ENCODE measurements at regions not wholly inside any gene's neighbourhood (a gene's known extent, or its start where the extent isn't known, plus 50 kb on each side); places are given as distances from the start of the nearest gene placed in this dataset.
"Not testable (repeated sequence)": the region's sequence is repeated elsewhere in the genome, so short reads cannot be mapped to it uniquely, and the experiment has no call there.

DNA sequence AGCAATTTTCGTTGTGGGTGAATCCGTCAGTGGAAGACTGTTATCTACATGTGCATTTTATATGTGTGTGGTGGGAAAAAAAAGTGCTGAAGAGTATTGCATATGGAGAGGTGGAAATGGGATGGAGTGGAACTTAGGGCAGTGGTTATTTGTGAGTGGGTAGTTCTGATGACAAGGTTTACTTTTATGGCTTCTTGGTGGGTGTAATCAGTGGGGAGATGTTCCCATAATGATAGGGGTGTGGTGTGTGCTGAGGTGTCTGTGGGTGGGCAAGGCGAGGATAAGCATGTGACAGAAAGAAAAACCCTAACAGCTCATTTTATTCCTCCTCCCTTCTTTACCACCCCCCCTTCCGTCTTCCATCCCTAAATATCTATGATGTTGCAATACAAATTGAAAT lies 288.1 kb downstream of the NUF2 start:
- Mint-ChIP-seq H3K36me3 (no peaks in the 10 kb centered on the region), H3K4me3 (no peak overlapping the region), H3K9me3 (peaks cover 0 to 8% (median 4%) of the 10 kb centered on the region in 6 donors), H3K27ac (no peak overlapping the region), H3K27me3 (ENCODE audit: low read depth in 3 of 3) (peaks cover 0 to 2% (median 0%) of the 10 kb centered on the region in 3 donors), H3K4me1 (no peaks in the 10 kb centered on the region)
- DNase-seq, result no peak

- no peak overlapping the region for H3K4me3 Mint-ChIP-seq
- H3K36me3 Mint-ChIP-seq, result no peaks in the 10 kb centered on the region
- no peak overlapping the region for H3K27ac Mint-ChIP-seq
- no peaks in the 10 kb centered on the region for H3K4me1 Mint-ChIP-seq
- peaks cover 0 to 2% (median 0%) of the 10 kb centered on the region in 3 donors for H3K27me3 Mint-ChIP-seq (ENCODE audit: low read depth in 3 of 3)
- no peak for DNase-seq
- peaks cover 0 to 9% (median 4%) of the 10 kb centered on the region in 6 donors for H3K9me3 Mint-ChIP-seq
Measured at GRCh38 chr1:163610486-163610885, 288.7 kb downstream of the NUF2 start.

DNA sequence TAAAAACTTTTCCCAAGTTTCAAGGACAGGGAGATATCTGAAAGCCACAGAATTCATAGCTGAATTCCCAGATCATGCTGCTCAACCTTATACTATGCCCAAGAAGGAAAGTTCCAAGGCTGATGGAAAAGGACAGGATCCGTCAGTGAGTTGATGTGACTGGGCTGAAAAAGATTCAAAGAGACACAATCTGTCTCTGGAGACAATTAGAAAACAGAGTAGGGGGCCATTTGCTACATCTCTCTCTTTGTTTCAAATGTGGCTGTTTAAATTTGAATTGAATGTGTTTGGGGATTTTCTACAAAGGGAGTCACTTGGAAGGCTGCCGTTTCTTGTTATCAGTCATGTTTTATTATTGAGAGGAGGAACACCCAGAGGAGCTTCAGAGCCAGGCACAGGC lies 292.6 kb downstream of the NUF2 start:
- DNase-seq, result no peak
- Mint-ChIP-seq H3K9me3 (peaks cover 0 to 13% (median 3%) of the 10 kb centered on the region in 6 donors), H3K4me3 (no peak overlapping the region), H3K27ac (no peak overlapping the region), H3K4me1 (no peaks in the 10 kb centered on the region), H3K36me3 (no peaks in the 10 kb centered on the region), H3K27me3 (ENCODE audit: low read depth in 3 of 3) (peaks cover 0 to 2% (median 0%) of the 10 kb centered on the region in 3 donors)

GRCh38 chr1:163628034-163628773 lies 306.4 kb downstream of the NUF2 start:
- Mint-ChIP-seq H3K4me3 (no peak overlapping the region), H3K4me1 (no peaks in the 10 kb centered on the region), H3K9me3 (peaks cover 14 to 54% (median 21%) of the 10 kb centered on the region in 6 donors), H3K27me3 (ENCODE audit: low read depth in 3 of 3) (no peaks in the 10 kb centered on the region), H3K27ac (no peak overlapping the region), H3K36me3 (no peaks in the 10 kb centered on the region)
- DNase-seq, result no peak

GRCh38 chr1:163632269-163632668 lies 310.5 kb downstream of the NUF2 start:
- no peaks in the 10 kb centered on the region for H3K36me3 Mint-ChIP-seq
- no peak for DNase-seq
- H3K9me3 Mint-ChIP-seq, result peaks cover 11 to 53% (median 25%) of the 10 kb centered on the region in 6 donors
- no peak overlapping the region for H3K4me3 Mint-ChIP-seq
- H3K4me1 Mint-ChIP-seq, result no peaks in the 10 kb centered on the region
- no peak overlapping the region for H3K27ac Mint-ChIP-seq
- H3K27me3 Mint-ChIP-seq (ENCODE audit: low read depth in 3 of 3), result peaks cover 0 to 1% (median 0%) of the 10 kb centered on the region in 3 donors

DNA sequence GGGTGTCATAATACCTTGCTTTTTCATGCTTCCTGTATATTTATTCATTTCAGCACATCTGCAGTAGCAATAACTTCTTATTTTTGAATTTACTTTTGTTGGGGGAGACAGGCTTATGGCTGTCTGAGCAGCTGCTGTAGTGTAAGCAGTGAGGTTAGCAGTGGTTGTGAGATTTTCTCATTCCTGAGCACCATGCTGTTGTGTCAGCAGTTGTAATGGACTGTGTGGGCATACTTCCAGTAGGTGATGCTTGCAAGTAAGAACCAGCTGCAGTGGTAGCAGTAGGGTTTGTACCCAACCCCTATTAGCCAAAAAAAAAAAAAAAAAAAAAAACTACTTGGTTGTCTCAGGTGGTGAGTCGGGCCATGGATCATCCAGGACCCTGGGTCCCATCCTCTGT lies 311.6 kb downstream of the NUF2 start:
- Mint-ChIP-seq H3K27ac (no peak overlapping the region), H3K27me3 (ENCODE audit: low read depth in 3 of 3) (peaks cover 0 to 2% (median 1%) of the 10 kb centered on the region in 3 donors), H3K36me3 (no peaks in the 10 kb centered on the region), H3K4me3 (no peak overlapping the region), H3K4me1 (no peaks in the 10 kb centered on the region), H3K9me3 (peaks cover 11 to 52% (median 25%) of the 10 kb centered on the region in 6 donors)
- no peak for DNase-seq

GRCh38 chr1:163645676-163646075 lies 323.9 kb downstream of the NUF2 start:
- not testable (repeated sequence) for H3K4me3 Mint-ChIP-seq; H3K4me1 Mint-ChIP-seq; H3K36me3 Mint-ChIP-seq; H3K27me3 Mint-ChIP-seq (ENCODE audit: low read depth in 3 of 3); DNase-seq; H3K27ac Mint-ChIP-seq
- peaks cover 2 to 14% (median 9%) of the 10 kb centered on the region in 6 donors for H3K9me3 Mint-ChIP-seq

DNA sequence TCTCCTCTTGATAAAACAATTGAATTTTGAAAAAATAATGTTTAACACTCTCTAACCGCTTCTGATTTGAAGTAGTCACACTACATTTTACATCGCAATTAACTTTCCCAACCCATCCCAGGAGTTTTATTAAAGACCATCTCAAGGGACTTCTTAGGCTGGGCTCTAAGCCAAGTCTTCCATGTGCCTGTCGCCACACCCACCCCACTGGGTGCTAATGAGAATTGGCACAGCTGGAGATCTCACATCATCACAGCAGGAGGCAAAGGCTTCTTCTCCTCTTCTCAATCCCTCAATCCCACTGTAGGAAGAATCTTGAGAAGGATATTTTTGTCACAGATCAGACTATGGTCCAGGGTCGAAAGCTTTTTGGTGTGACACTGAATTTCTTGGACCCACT lies 328.9 kb downstream of the NUF2 start:
- no peaks in the 10 kb centered on the region for H3K36me3 Mint-ChIP-seq
- no peaks in the 10 kb centered on the region for H3K4me1 Mint-ChIP-seq
- DNase-seq, result no peak
- peaks cover 2 to 20% (median 10%) of the 10 kb centered on the region in 6 donors for H3K9me3 Mint-ChIP-seq
- no peak overlapping the region for H3K4me3 Mint-ChIP-seq
- H3K27me3 Mint-ChIP-seq (ENCODE audit: low read depth in 3 of 3), result no peaks in the 10 kb centered on the region
- H3K27ac Mint-ChIP-seq, result no peak overlapping the region

DNA sequence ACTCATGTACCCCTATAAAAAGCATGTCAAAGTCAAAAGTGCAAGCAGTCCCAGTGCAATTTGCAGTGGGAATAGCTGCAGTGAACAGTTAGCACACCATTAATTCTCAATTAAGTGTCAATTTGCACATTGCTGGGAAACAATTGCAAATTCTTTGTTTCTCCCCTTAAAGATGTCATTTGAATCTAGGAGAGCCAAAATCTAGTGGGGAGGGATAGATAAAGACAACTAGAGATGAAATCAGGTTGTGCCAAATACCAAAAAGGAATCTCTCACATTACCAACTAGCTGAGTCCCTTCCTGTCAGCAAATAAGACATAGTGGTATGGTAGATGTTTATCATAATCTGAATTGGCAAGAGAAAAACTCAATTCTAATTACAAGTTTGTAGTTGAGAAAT lies 330.7 kb downstream of the NUF2 start:
- Mint-ChIP-seq H3K27ac (no peak overlapping the region), H3K36me3 (no peaks in the 10 kb centered on the region), H3K4me3 (no peak overlapping the region), H3K27me3 (ENCODE audit: low read depth in 3 of 3) (no peaks in the 10 kb centered on the region), H3K4me1 (no peaks in the 10 kb centered on the region), H3K9me3 (peaks cover 0 to 11% (median 5%) of the 10 kb centered on the region in 6 donors)
- no peak for DNase-seq

- Mint-ChIP-seq H3K27ac (no peak overlapping the region), H3K9me3 (peaks cover 0 to 8% (median 1%) of the 10 kb centered on the region in 6 donors), H3K27me3 (ENCODE audit: low read depth in 3 of 3) (peaks cover 0 to 4% (median 2%) of the 10 kb centered on the region in 3 donors), H3K36me3 (peaks cover 0 to 3% (median 0%) of the 10 kb centered on the region in 3 donors), H3K4me3 (no peak overlapping the region), H3K4me1 (no peaks in the 10 kb centered on the region)
- DNase-seq, result no peak
Measured at GRCh38 chr1:163655565-163655964, 333.8 kb downstream of the NUF2 start.

DNA sequence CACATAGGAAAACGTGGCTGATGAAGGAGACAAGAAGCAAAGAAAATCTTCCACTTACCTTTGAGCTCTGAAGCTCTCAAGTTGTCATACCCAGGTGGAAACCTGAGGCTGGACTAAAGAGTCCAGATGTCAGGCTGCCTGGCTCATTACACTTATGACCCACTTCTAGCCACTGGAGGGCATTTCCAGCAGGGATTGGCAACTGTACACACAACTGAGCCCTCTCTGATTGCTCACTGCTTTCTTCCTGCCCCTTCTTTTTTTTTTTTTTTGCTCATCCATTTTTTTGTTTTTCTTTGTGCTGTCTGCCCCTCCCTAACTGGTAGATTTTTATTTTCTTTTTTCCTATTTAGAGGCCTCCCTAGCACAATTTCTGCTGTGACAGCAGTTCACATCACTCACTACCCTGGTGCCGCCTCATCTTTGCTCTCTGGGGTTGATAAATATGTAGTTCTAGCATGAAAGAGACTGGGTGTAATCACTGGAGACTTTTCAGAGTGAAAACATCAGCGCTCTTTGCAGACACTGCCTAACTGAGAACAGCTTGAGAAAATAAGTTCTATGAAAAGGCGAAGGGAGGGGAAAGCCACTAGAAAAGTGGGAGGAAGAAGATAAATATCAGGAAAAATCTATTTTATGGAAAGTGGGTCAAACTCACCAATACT lies 334.5 kb downstream of the NUF2 start:
- no peak overlapping the region for H3K27ac Mint-ChIP-seq
- H3K27me3 Mint-ChIP-seq (ENCODE audit: low read depth in 3 of 3), result peaks cover 0 to 4% (median 2%) of the 10 kb centered on the region in 3 donors
- H3K9me3 Mint-ChIP-seq, result peaks cover 0 to 1% (median 0%) of the 10 kb centered on the region in 6 donors
- H3K36me3 Mint-ChIP-seq, result peaks cover 0 to 3% (median 0%) of the 10 kb centered on the region in 3 donors
- H3K4me3 Mint-ChIP-seq, result no peak overlapping the region
- DNase-seq, result no peak
- H3K4me1 Mint-ChIP-seq, result no peaks in the 10 kb centered on the region

DNA sequence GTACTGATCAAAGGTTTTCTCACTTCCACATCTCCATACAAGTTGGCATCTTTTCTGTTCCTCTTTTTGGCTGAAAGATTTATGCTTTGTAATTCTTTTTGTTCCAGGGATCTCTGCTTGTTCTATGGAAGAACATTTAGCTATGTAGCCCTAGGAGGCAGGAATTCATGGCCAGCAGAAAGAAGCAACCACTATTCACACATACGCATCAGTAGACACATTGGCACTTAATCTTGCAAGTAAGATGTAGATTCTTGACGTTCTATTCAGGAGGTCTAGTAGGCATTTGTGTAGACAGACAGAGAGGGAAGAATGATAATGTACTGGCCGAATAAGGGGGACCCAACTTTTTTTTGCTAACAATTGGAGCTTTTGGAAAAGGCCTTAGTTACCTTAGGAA lies 336.0 kb downstream of the NUF2 start:
- no peak for DNase-seq
- Mint-ChIP-seq H3K4me3 (no peak overlapping the region), H3K27ac (no peak overlapping the region), H3K4me1 (no peaks in the 10 kb centered on the region), H3K27me3 (ENCODE audit: low read depth in 3 of 3) (peaks cover 0 to 4% (median 4%) of the 10 kb centered on the region in 3 donors), H3K9me3 (no peaks in the 10 kb centered on the region), H3K36me3 (peaks cover 0 to 3% (median 0%) of the 10 kb centered on the region in 3 donors)

DNA sequence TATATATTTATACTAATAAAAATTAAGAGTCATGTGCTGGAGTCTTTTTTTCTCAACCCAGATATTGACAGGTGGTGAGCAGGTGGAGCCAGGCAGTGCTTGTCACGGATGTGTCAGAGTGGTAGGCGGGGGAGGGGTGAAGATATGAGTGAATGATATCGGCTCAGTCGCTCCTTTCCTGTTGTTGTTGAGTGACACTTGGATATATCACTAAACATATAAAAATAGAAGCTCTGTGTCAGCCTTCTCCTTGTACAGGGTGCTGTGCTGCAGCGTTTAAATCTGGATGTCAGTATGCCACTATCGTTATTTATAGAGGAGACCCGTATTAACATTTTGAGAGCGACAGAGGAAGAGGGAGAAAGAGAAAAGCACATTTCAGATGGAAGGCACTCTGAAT lies 339.6 kb downstream of the NUF2 start:
- no peaks in the 10 kb centered on the region for H3K9me3 Mint-ChIP-seq
- H3K4me3 Mint-ChIP-seq, result no peak overlapping the region
- no peak overlapping the region for H3K27ac Mint-ChIP-seq
- DNase-seq, result no peak
- peaks cover 0 to 4% (median 4%) of the 10 kb centered on the region in 3 donors for H3K27me3 Mint-ChIP-seq (ENCODE audit: low read depth in 3 of 3)
- peaks cover 0 to 3% (median 0%) of the 10 kb centered on the region in 3 donors for H3K36me3 Mint-ChIP-seq
- no peaks in the 10 kb centered on the region for H3K4me1 Mint-ChIP-seq

DNA sequence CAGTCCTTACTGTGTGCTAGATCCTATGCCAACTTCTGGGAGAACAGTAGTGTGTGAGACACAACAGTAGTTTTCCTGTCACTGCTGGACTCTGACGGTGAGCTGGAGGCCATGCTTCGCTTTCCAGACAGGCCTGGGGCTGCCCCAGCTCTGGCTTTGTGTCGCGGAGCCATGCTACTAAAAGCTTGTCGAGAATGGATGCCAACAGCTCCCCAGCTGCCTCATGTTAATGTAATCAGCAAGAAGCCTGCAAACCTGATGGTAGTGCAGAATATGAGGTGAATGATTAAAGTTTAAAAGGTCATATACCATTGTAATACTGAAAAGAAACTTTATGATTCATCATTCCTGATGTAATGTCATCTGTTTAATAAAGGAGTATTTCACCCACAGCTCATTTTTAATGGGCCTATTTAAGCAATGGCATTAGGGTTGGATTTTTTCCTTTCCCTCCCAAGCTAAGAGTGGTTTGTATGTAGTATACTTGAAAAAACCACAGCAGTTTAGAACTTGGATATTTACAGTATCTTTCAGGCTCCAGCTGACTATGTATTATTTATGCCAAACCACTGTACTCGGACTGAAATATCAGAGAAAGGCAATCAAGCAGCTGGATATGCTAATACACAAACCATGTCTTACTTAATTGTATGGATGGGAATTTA lies 343.0 kb downstream of the NUF2 start:
- peaks cover 0 to 4% (median 4%) of the 10 kb centered on the region in 3 donors for H3K27me3 Mint-ChIP-seq (ENCODE audit: low read depth in 3 of 3)
- H3K36me3 Mint-ChIP-seq, result peaks cover 0 to 3% (median 0%) of the 10 kb centered on the region in 3 donors
- H3K9me3 Mint-ChIP-seq, result peaks cover 0 to 2% (median 0%) of the 10 kb centered on the region in 6 donors
- H3K4me3 Mint-ChIP-seq, result no peak overlapping the region
- H3K4me1 Mint-ChIP-seq, result no peaks in the 10 kb centered on the region
- no peak overlapping the region for H3K27ac Mint-ChIP-seq
- no peak for DNase-seq

All from immature natural killer cell (primary cell).